Activated CD4-positive, alpha-beta T cell treated with anti-CD3 and anti-CD28 coated beads, Interleukin-2, Interleukin-4, amounts not matched to agents 100 ng/mL and 50 ng/mL, durations not matched to agents 16 hours and 8 hours (primary cell): ENCODE measurements at regions not wholly inside any gene's neighbourhood (a gene's known extent, or its start where the extent isn't known, plus 50 kb on each side); places are given as distances from the start of the nearest gene placed in this dataset.
"Not testable (repeated sequence)": the region's sequence is repeated elsewhere in the genome, so short reads cannot be mapped to it uniquely, and the experiment has no call there.

Source experiments
- DNase-seq: peaks from one replicate; pipeline ENCODE4 v3.0.0-alpha.2; 2020; ENCODE audit warnings: low spot score

DNA sequence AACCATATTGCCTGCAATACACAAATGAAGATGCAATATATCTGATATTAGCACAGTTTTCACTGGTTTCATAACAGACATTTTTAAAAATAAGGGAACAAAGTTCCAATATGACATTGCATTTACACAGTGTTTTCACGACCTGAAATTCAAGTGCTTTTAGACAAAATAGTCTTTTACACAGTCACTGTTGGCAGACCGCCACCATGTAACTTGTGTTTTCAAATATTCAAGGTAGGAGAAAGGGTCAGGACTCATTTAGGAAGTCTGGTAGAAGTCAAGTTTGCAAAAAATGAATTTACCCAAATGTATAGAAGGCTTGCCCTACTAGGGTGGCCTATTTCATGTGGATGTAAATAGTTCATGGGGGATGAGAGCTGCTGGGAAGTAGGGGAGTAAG is 98.1 kb upstream of the TAS2R1 start:
- no peak for DNase-seq

- no peak for DNase-seq
These were observed 96.8 kb upstream of the TAS2R1 start for GRCh38 chr5:9726931-9727330.

- not testable (repeated sequence) for DNase-seq
These were observed 95.1 kb upstream of the TAS2R1 start for GRCh38 chr5:9725265-9725664.

DNA sequence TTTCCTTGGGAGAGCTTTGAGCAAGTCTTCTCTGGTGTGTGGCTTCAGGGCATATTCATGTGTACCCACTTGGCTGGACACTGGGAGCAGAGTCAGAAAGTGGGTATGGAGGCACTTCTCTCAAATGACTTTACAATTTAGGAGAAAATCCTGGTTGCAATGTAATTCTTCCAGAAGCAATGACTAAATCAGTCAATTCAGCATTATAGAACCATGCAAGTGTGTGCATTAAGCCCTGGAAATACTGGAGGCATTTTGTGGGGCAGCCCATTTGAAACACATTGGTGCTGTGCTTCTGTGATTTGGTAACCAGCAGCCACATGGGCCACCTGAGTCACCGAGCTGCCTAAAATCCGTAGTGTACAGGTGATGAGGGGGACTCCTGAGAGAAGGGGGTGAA is 94.6 kb upstream of the TAS2R1 start:
- DNase-seq = no peak

- no peak for DNase-seq
These were observed 92.5 kb upstream of the TAS2R1 start for GRCh38 chr5:9722601-9723180.

GRCh38 chr5:9721161-9721560 is 91.0 kb upstream of the TAS2R1 start:
- no peak for DNase-seq

DNA sequence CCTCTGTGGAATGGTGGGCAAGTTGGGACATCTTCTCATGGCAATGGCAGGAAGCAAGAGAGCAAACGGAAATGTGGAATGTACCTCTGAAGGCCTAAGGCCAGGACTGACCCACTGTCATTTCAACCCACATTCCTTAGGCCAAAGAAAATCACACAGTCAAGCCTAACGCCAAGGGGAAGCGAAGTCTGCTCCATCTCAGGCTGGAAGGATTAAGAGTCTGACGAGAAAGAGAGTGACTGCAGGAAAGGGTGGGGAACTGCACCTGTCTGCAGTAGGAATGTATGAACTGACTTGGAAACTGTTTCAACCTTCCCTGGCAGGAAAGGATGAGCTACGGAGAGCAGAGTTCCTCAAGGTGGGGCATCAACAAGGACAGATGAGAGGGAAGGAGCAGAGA is 90.2 kb upstream of the TAS2R1 start:
- no peak for DNase-seq

DNA sequence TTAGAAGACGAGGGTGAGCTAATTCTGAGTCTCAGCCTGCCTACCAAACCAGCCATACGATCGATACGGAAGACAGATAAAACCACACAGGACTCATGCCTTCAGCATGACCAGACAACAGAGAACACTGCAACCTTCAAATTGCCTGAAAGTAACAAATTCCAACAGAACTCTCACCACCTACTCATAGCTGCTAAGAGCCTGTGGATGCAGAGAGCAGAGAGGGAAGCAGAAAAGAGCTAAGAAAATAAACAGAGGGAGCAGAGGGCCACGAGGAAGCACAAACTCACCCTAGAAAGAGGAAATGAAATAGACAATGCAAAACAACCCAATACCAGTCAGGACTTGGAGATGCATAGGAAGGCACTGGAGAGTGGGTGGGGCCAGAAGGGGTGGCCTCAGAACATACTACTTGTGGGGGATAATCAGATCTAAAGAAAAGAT is 86.7 kb upstream of the TAS2R1 start:
- DNase-seq = no peak

DNA sequence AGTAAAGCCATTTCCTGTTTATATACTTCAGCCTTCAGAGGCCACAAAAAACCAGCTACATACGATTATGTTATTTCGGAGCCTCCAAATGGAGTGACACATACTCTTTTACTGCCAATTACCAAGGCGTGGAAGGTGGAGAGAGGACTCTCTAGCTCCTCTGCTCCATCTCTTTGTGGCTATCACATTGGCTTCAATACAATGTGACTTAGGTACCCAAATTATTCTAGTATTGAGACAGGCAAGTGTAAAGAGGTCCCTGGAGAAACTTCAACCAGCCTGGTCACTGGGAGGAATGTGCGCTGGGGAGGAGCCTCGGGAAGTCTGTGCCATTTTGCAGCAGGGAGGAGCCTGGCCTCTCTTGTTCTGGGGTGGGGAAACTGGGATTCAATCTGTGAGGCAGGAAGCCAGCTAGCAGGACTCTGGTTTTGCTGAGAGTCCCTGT is 85.8 kb upstream of the TAS2R1 start:
- DNase-seq = no peak

GRCh38 chr5:9713959-9714586 is 83.9 kb upstream of the TAS2R1 start:
- no peak for DNase-seq

- DNase-seq = no peak
These were observed 83.2 kb upstream of the TAS2R1 start for GRCh38 chr5:9713356-9713755.

DNA sequence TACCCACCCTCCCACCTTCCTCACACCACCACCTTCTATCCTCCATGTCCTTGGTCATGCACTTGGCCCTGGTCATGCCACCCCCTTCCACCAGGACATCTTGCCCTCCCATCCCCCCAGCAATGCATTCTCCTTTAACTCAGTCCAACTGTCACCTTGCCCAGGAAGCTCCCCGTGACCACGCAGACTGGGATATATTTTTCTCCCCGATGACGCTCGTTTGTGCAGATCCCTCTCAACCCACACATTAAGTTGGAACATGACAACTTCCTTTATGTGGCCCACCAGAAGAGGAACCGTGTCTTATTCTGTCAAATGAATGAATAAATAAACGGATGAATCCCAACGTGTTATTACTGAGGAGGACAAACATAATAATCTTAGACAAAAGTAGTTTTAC is 82.8 kb upstream of the TAS2R1 start:
- DNase-seq = no peak

DNA sequence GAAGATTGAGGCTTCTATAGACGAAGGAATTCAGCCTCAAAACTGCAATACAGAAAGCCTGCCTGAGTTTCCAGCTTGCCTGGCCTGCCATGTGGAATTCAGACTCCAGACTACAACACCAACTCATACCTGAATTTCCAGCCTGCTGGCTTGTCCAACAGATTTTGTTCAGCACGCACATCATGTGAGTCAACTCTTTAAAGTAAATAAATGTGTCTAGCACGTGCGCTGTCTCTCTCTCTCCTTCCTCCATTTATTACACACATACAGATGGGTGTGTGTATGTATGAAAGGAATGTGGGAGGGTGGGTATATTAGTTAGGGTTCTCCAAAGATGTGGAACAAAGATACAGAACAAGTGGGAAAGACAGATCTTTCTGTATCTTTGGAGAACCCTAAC is 82.4 kb upstream of the TAS2R1 start:
- DNase-seq = no peak

GRCh38 chr5:9710069-9710468 is 79.9 kb upstream of the TAS2R1 start:
- no peak for DNase-seq

DNA sequence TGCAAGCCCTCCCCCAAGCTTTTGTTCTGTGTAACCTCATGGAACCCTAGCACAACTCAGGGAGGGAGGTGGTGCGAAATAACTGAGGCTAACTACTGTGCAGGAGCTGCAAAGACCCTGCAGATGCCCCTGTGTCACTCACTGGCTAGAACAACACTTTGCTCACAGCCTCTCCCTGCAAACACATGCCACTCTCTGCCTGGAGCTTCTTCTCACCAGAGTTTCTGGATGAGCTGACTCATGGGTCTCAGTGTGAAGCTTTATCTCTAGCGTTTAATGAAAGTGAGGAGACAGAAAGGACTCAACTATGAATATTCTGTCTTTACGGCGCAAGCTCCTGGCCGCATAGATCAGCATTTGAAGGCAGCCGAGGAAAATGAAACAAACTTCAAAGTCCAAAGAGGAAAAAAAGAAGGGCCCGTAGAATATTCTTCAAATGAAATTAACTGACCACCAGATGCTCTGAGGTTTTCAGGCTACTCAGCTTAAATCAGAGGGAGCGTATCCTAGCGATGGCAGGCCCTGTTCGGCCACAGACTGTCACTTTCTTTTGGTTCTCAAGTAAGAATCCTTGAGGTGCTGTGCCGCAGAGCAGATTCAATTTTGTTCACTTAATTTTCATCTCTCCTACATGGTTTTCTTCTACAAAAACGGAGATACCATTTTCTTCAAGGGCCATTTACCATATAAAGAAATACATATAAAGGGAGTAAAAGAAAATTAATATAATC is 77.7 kb upstream of the TAS2R1 start:
- DNase-seq = no peak

- no peak for DNase-seq
These were observed 69.5 kb upstream of the TAS2R1 start for GRCh38 chr5:9699681-9700080.

- no peak for DNase-seq
These were observed 68.7 kb upstream of the TAS2R1 start for GRCh38 chr5:9698841-9699240.

GRCh38 chr5:9698125-9698826 is 68.1 kb upstream of the TAS2R1 start:
- no peak for DNase-seq

- no peak for DNase-seq
These were observed 62.4 kb upstream of the TAS2R1 start for GRCh38 chr5:9692576-9692975.

GRCh38 chr5:9691261-9691660 is 61.1 kb upstream of the TAS2R1 start:
- no peak for DNase-seq

DNA sequence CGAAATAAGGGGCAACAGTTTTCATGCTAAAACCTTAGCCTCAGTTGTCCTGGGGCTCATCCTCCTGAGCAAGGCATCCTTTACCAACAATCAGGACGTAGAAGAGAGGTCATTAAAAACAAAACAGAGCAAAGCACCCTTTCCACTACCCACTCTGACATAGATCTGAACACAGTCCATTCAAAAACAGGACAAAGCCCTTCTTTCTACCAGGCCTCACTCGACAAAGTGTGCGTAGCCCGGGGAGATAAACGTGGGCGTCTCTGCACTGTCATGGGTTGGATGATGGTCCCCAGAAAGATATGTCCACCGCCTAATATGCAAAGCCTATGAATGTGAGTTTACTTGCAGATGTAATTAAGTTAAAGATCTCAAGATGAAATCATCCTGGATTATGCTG is 60.6 kb upstream of the TAS2R1 start:
- DNase-seq = no peak

- DNase-seq = no peak
These were observed 56.1 kb upstream of the TAS2R1 start for GRCh38 chr5:9686216-9686615.

GRCh38 chr5:9681706-9682105 is 51.6 kb upstream of the TAS2R1 start:
- no peak for DNase-seq
